ENCODE measurements at regions not wholly inside any gene's neighbourhood (a gene's known extent, or its start where the extent isn't known, plus 50 kb on each side); places are given as distances from the start of the nearest gene placed in this dataset.

DNA sequence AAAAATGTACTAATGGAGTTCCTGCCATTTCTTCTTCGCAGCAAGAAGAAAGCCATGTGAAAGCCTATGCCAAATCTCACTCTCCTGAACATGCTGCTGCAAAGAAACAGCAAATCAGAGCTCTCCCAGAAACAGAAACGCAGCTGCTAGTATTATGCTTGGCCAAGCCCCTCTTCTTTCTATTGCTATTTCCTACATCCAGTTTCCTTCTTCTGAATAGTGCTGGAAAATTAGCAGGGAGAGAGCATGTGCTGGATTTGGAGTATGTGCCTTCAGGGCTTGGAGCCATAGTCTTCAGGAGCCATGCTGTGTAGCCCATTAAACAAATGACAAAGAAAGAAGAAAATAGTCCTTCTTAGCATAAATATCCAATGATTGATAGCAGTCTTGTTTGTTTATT is 852.0 kb upstream of the PHF14 start:
- TF ChIP-seq, protein P1, sequence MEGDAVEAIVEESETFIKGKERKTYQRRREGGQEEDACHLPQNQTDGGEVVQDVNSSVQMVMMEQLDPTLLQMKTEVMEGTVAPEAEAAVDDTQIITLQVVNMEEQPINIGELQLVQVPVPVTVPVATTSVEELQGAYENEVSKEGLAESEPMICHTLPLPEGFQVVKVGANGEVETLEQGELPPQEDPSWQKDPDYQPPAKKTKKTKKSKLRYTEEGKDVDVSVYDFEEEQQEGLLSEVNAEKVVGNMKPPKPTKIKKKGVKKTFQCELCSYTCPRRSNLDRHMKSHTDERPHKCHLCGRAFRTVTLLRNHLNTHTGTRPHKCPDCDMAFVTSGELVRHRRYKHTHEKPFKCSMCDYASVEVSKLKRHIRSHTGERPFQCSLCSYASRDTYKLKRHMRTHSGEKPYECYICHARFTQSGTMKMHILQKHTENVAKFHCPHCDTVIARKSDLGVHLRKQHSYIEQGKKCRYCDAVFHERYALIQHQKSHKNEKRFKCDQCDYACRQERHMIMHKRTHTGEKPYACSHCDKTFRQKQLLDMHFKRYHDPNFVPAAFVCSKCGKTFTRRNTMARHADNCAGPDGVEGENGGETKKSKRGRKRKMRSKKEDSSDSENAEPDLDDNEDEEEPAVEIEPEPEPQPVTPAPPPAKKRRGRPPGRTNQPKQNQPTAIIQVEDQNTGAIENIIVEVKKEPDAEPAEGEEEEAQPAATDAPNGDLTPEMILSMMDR (IDR thresholded peaks at IDR 0.05) = no peak
- TF ChIP-seq POLR2AphosphoS5 (IDR thresholded peaks at IDR 0.05) = no peak

Measured in sigmoid colon (tissue), 4 donors.